ENCODE measurements at regions not wholly inside any gene's neighbourhood (a gene's known extent, or its start where the extent isn't known, plus 50 kb on each side); places are given as distances from the start of the nearest gene placed in this dataset.

- Mint-ChIP-seq H3K36me3 (no peaks in the 10 kb centered on the region), H3K27me3 (ENCODE audit: low read depth in 2 of 2) (peaks cover 12 to 25% of the 10 kb centered on the region in 2 donors), H3K4me1 (peaks cover 0 to 14% of the 10 kb centered on the region in 2 donors), H3K9me3 (no peaks in the 10 kb centered on the region), H3K4me3 (no peak overlapping the region), H3K27ac (no peak overlapping the region)
- Histone ChIP-seq H3K27me3 (ENCODE audit: control insufficient read depth, insufficient read depth, low read length) (no peaks in the 10 kb centered on the region), H3K27ac (ENCODE audit: low read length) (no peak overlapping the region), H3K4me1 (ENCODE audit: control insufficient read depth, insufficient read depth, low read length) (no peaks in the 10 kb centered on the region), H3K4me3 (ENCODE audit: low read length) (no peak overlapping the region), H3K9me3 (ENCODE audit: control insufficient read depth, insufficient read depth, low read length) (no peaks in the 10 kb centered on the region), H3K36me3 (ENCODE audit: control insufficient read depth, insufficient read depth, low read length) (no peaks in the 10 kb centered on the region)
- ATAC-seq, result no peak
- no peak for DNase-seq
- 93% methylated on average over 3 of the region's 3 CpGs for WGBS (ENCODE audit: insufficient coverage)
- intact Hi-C loops (cut with micrococcal nuclease), result no loop called here
- no peak for TF ChIP-seq CTCF (IDR thresholded peaks at IDR 0.05)
These were observed 111.1 kb upstream of the DTNBP1 start for GRCh38 chr6:15773806-15774410.

- ATAC-seq (no peak), DNase-seq (no peak)
- Mint-ChIP-seq H3K4me1 (peaks cover 0 to 9% of the 10 kb centered on the region in 2 donors), H3K36me3 (no peaks in the 10 kb centered on the region), H3K4me3 (no peak overlapping the region), H3K27ac (peak overlapping the region in 1 of 2 donors; percentile 51), H3K9me3 (no peaks in the 10 kb centered on the region), H3K27me3 (ENCODE audit: low read depth in 2 of 2) (peaks cover 10 to 12% of the 10 kb centered on the region in 2 donors)
- Histone ChIP-seq H3K4me3 (ENCODE audit: low read length) (no peak overlapping the region), H3K36me3 (ENCODE audit: control insufficient read depth, insufficient read depth, low read length) (no peaks in the 10 kb centered on the region), H3K27ac (ENCODE audit: low read length) (no peak overlapping the region), H3K27me3 (ENCODE audit: control insufficient read depth, insufficient read depth, low read length) (no peaks in the 10 kb centered on the region), H3K9me3 (ENCODE audit: control insufficient read depth, insufficient read depth, low read length) (no peaks in the 10 kb centered on the region), H3K4me1 (ENCODE audit: control insufficient read depth, insufficient read depth, low read length) (no peaks in the 10 kb centered on the region)
- intact Hi-C loops (cut with micrococcal nuclease), result loop anchor here (1.0 kb wide), 1 partner anchor 436 kb away; no protein-coding TSS in a partner anchor
- WGBS (ENCODE audit: insufficient coverage), result 69% methylated on average over 4 of the region's 4 CpGs
- no peak for TF ChIP-seq CTCF (IDR thresholded peaks at IDR 0.05)
These were observed 107.7 kb upstream of the DTNBP1 start for GRCh38 chr6:15770347-15771143.

GRCh38 chr6:15769511-15770018 is 106.7 kb upstream of the DTNBP1 start:
- no peaks in the 10 kb centered on the region for H3K4me1 ChIP-seq (ENCODE audit: control insufficient read depth, insufficient read depth, low read length)
- no peak for TF ChIP-seq CTCF (IDR thresholded peaks at IDR 0.05)
- no peak overlapping the region for H3K4me3 Mint-ChIP-seq
- WGBS (ENCODE audit: insufficient coverage), result 94% methylated on average over 5 of the region's 5 CpGs
- no peak overlapping the region for H3K27ac Mint-ChIP-seq
- ATAC-seq (no peak), DNase-seq (no peak)
- H3K27me3 Mint-ChIP-seq (ENCODE audit: low read depth in 2 of 2), result peaks cover 10 to 14% of the 10 kb centered on the region in 2 donors
- H3K9me3 Mint-ChIP-seq, result no peaks in the 10 kb centered on the region
- no peaks in the 10 kb centered on the region for H3K27me3 ChIP-seq (ENCODE audit: control insufficient read depth, insufficient read depth, low read length)
- no peak overlapping the region for H3K4me3 ChIP-seq (ENCODE audit: low read length)
- H3K9me3 ChIP-seq (ENCODE audit: control insufficient read depth, insufficient read depth, low read length), result no peaks in the 10 kb centered on the region
- intact Hi-C loops (cut with micrococcal nuclease), result loop anchor here (1.0 kb wide), 1 partner anchor 437 kb away; no protein-coding TSS in a partner anchor
- no peaks in the 10 kb centered on the region for H3K36me3 Mint-ChIP-seq
- peaks cover 0 to 9% of the 10 kb centered on the region in 2 donors for H3K4me1 Mint-ChIP-seq
- no peaks in the 10 kb centered on the region for H3K36me3 ChIP-seq (ENCODE audit: control insufficient read depth, insufficient read depth, low read length)
- H3K27ac ChIP-seq (ENCODE audit: low read length), result no peak overlapping the region
